GM19023 (cell line): ENCODE measurements at regions not wholly inside any gene's neighbourhood (a gene's known extent, or its start where the extent isn't known, plus 50 kb on each side); places are given as distances from the start of the nearest gene placed in this dataset.

Source experiments
- ATAC-seq: cut with Tn5 transposase; IDR thresholded peaks from one replicate; pipeline ENCODE4 v1.9.1; 2021; ENCODE audit warnings: mild to moderate bottlenecking, moderate library complexity; ENCODE audit not compliant: unreplicated experiment

- no peak for ATAC-seq
These were observed 1603.0 kb upstream of the TENM3 start for GRCh38 chr4:180640193-180640592.

- no peak for ATAC-seq
These were observed 1601.7 kb upstream of the TENM3 start for GRCh38 chr4:180641495-180641894.

DNA sequence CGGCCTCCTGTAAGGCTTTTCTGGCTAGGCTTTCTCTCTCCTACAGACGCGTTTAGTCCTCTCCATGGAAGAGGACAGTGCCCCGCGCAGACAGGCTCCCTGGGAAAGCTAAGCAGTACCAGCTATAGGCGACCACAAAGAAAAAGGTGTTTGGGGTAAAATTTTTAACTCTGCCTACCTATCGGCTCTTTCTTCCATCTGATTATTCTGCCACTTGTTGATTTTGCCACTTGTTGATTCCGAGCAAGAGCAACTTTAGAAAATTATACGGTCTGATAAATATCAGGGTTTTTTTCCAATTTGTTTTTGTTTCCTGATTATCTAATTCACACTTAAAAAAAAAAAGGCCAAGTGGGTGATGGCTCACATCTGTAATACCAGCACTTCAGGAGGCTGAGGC, 1600.5 kb upstream of the TENM3 start:
- no peak for ATAC-seq

DNA sequence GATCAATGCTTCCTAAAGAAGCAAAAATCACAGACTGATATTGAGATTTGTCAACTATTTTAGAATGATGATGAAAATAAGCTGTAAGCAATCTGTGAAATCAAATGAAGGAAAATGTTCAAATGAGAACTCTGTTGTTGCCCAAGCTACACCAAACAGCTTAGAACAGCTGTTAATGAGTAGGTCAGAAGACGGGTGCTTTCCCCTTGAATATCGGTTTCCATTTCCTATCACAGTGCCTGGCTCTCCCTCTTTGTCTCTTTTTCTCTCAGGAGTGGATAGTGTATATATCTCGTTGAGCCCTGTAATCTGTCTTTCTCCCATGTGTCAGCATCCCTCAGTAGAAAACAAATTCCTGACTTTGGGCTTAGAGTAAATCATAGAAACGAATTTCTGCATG, 1592.9 kb upstream of the TENM3 start:
- peak; percentile 75 for ATAC-seq

- no peak for ATAC-seq
These were observed 1590.7 kb upstream of the TENM3 start for GRCh38 chr4:180652533-180652932.

DNA sequence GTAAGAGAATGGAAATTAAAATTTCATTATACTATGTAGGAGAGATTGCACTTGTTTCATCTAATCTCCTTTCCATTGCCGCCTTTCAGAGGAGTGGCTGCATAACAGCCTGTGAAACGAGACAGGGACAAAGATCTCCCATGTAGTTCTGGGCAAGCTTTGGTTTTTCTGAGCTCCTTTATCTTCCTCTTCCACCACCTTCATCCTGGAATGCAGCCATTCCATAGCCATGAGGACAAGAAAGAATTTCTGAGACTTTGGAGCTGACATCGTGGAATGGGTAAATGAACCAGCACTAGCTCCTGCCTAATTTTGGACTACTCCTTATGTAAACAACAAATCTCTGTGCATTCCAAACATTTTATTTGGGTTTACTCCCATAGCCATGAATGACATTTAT, 1587.3 kb upstream of the TENM3 start:
- ATAC-seq = no peak

GRCh38 chr4:180657881-180658280, 1585.3 kb upstream of the TENM3 start:
- ATAC-seq = no peak

GRCh38 chr4:180664766-180665368, 1578.3 kb upstream of the TENM3 start:
- ATAC-seq = peak; percentile 86

GRCh38 chr4:180665481-180665880, 1577.7 kb upstream of the TENM3 start:
- ATAC-seq = no peak

- peak; percentile 85 for ATAC-seq
These were observed 1577.0 kb upstream of the TENM3 start for GRCh38 chr4:180665994-180666824.

DNA sequence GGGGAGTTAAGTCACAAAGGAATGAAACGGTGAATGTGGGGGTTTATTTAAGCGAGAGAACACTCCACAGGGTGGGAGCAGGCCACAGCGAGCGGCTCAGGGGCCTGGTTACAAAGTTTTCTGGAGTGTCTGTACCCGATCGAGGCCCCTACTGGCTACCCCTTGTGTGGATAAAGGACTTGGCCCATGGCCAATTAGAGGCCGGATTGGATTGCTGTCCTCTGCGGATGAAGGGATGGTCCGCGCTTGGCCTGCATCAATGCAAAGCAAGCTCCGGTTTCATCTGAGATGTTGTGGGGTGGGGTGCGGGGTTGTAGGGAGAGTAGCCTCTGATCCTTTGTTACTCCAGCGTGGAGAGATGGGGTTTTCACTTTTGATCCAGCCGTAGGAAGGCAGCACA, 1574.5 kb upstream of the TENM3 start:
- no peak for ATAC-seq

DNA sequence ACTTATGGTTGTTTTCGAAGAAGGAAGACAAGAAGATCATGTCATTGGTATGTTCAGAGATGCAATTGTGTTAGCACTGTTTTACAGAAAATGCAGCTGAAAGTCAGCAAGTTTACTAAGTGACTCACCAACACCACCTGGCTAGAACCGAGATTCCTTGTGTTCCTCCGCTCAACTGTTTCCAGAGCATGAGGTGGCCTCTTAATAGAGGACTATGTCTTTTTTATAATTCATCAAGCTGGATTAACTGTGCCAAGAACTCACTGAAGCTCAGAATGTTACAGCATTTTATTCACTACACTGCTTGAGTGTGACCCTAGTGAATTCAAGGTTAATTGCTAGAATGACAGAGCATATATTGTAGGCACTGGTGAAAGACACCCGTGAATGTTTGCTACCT, 1573.5 kb upstream of the TENM3 start:
- ATAC-seq = no peak

DNA sequence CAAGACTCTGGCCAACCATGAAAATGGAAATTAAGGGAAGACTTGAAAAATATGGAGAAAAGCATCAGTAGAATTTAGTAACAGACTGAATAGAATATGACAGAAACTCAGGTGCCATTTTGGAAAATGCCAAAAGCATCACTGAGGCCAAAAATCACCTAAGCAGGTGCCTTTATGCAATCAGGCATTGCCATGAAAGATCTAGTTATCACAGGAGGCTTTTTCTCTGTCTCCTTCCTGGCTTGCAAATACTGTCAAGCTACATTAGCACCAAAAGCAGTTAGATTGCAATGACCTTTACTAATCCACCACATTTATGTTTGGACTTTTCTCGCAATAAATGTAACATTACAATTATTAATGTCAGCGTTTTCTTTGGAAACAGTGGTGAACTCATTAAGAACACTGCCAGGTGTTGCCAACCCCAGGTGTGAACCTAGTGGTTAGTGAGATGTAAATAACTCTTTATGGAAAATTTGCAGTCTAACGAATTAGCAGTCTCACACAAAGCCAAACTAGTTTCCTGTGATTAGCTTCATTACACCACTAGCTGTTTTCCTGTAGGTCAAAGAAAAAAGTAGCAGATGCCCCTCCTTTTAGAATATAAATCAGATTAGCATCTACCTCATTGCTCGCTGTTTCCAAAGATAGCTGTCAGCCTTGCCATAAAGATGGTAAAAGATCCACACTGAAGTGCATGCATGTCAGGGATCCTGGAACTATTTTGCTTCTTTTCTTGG, 1568.4 kb upstream of the TENM3 start:
- no peak for ATAC-seq

DNA sequence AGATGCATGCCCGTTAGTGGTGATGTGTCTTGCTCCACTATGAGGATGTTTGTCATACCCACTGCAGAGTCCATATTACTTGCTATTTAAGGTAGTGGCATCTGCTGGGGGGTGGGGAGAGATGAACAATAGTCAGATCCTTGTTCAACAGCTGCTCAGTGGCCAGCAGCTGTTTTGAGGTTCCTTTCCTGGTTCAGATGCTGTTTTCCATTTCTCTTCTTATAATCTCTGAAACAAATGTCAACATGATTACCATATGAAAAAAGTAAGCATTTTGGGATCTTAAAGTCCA, 1567.9 kb upstream of the TENM3 start:
- ATAC-seq = no peak

DNA sequence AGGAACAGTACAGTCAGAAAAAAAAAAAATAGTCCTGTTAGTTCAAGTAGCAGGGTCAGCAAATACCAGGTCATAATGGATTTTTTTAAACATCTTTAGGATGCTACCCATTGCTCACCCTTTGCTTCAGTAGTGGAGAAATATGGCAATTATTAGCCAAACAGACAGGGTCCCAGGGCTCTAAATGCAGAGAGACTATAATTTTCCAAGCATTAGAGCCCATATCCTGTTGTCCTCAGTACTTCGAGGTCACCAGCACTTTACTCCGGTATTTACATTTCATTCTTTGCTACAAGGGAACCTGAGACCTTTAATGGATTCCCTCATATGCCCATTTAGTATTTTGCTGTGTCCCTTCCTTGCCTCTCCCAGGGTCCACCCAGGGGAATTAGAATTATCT, 1562.9 kb upstream of the TENM3 start:
- no peak for ATAC-seq

DNA sequence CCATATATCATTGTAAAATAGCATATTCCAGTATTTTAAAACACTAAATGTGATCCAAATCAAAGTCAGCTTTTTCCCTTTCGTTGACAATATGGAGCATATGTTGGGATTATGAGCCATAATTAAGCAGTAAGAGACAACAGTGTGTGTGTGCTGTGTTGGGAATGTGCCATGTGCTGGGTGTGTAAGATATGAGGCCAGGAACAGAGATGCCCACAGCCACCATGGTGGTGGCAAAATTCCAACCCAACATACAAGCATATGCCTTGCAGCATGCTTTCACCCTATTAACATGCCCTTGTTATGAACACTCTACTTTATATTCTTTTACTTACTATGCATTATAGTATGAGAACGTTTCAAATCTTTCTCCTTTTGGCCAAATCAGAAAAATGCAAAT, 1560.4 kb upstream of the TENM3 start:
- ATAC-seq = no peak

GRCh38 chr4:180683186-180683585, 1560.0 kb upstream of the TENM3 start:
- ATAC-seq = no peak

GRCh38 chr4:180688480-180688879, 1554.7 kb upstream of the TENM3 start:
- ATAC-seq = no peak

- ATAC-seq = no peak
These were observed 1548.3 kb upstream of the TENM3 start for GRCh38 chr4:180694875-180695274.

GRCh38 chr4:180695851-180696250, 1547.4 kb upstream of the TENM3 start:
- ATAC-seq = no peak

DNA sequence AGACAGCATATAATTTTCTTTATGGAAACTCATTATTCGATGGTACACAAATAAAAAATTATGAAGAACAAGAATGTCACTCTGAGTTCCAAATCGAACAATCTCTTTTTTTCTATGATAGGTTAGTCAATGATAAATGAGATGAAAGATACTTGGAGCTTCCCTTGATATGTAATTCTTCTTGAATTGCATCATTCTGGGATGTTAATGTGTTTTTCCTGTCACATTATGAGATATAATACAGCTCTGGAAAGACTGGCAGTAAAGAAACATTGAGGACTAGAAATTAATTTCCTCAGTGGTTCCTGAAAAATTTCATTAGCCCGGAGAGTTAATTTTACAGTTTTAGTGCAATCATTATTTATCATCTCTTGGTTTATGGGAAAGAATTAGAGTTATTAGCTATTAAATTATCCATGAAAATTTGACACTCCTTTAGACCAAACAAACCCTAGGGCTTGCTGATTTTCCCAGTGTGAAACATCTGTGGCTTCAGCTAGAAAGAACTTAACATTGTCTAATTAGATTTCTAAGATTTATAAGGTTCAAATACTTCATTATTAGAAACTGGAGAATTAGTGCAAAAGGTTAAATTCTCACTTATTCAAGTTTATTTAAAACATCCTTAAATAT, 1546.6 kb upstream of the TENM3 start:
- no peak for ATAC-seq
